ENCODE measurements at regions not wholly inside any gene's neighbourhood (a gene's known extent, or its start where the extent isn't known, plus 50 kb on each side); places are given as distances from the start of the nearest gene placed in this dataset.

GRCh38 chr1:116279715-116280114, 93.3 kb upstream of the ATP1A1 start:
- no peaks in the 10 kb centered on the region for H3K36me3 ChIP-seq (replicated peaks in 1 of 2; ENCODE audit: control insufficient read depth in 1 of 2, insufficient read depth in 2 of 2, low read length in 1 of 2)
- no peak overlapping the region for H3K4me3 ChIP-seq (ENCODE audit: low read depth in 2 of 2, low read length in 1 of 2)
- no peak overlapping the region for H3K4me2 ChIP-seq
- no peaks in the 10 kb centered on the region for H4K20me1 ChIP-seq (ENCODE audit: insufficient read depth)
- no peaks in the 10 kb centered on the region for H3F3A ChIP-seq (replicated peaks; ENCODE audit: insufficient read depth)
- no peak for DNase-seq
- H2AFZ ChIP-seq (ENCODE audit: low read depth), result no peak overlapping the region
- no peaks in the 10 kb centered on the region for H3K4me1 ChIP-seq (ENCODE audit: control insufficient read depth in 1 of 2, insufficient read depth in 2 of 2, low read depth in 1 of 2, low read length in 1 of 2)
- 30% methylated on average over 3 of the region's 3 CpGs for WGBS (ENCODE audit: low lambda C conversion rate)
- no peak overlapping the region for H3K9ac ChIP-seq
- ChIA-PET CTCF (interaction anchor here (1.2 kb wide), 1 partner anchor 206 kb away, joined by 4 read pairs; no protein-coding TSS in a partner anchor), POLR2A (no interaction called here)
- no peaks in the 10 kb centered on the region for H3K9me3 ChIP-seq
- H3K9me2 ChIP-seq, result no peaks in the 10 kb centered on the region
- H3K27ac ChIP-seq (ENCODE audit: low read depth in 2 of 2, low read length in 1 of 2), result no peak overlapping the region
- no peaks in the 10 kb centered on the region for H3K79me2 ChIP-seq (ENCODE audit: insufficient read depth)
- TF ChIP-seq MEF2A (IDR thresholded peaks at IDR 0.05; ENCODE audit: borderline replicate concordance, low read depth), result no peak
- TF ChIP-seq MAX (IDR thresholded peaks at IDR 0.05; ENCODE audit: low read depth), result no peak
- TF ChIP-seq, protein P1, sequence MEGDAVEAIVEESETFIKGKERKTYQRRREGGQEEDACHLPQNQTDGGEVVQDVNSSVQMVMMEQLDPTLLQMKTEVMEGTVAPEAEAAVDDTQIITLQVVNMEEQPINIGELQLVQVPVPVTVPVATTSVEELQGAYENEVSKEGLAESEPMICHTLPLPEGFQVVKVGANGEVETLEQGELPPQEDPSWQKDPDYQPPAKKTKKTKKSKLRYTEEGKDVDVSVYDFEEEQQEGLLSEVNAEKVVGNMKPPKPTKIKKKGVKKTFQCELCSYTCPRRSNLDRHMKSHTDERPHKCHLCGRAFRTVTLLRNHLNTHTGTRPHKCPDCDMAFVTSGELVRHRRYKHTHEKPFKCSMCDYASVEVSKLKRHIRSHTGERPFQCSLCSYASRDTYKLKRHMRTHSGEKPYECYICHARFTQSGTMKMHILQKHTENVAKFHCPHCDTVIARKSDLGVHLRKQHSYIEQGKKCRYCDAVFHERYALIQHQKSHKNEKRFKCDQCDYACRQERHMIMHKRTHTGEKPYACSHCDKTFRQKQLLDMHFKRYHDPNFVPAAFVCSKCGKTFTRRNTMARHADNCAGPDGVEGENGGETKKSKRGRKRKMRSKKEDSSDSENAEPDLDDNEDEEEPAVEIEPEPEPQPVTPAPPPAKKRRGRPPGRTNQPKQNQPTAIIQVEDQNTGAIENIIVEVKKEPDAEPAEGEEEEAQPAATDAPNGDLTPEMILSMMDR (IDR thresholded peaks at IDR 0.05), result no peak
- no peak for TF ChIP-seq ZBTB33 (IDR thresholded peaks at IDR 0.05; ENCODE audit: borderline replicate concordance, low read depth)
- no peak for TF ChIP-seq RFX5 (IDR thresholded peaks at IDR 0.05; ENCODE audit: low read length)
- no peak for TF ChIP-seq SIN3A (IDR thresholded peaks at IDR 0.05; ENCODE audit: borderline replicate concordance, low read depth, low read length)
- TF ChIP-seq RXRA (IDR thresholded peaks at IDR 0.05; ENCODE audit: borderline replicate concordance, low read depth), result no peak
- no peak for TF ChIP-seq GABPA (IDR thresholded peaks at IDR 0.05; ENCODE audit: low read depth)
- TF ChIP-seq YY1 (IDR thresholded peaks at IDR 0.05; ENCODE audit: low read depth), result no peak
- no peaks in the 10 kb centered on the region; the same call in 1 of the 2 replicates for H3K27me3 ChIP-seq (ENCODE audit: insufficient read depth)

- ChIA-PET CTCF (no interaction called here), POLR2A (no interaction called here)
- H3K4me3 ChIP-seq (ENCODE audit: low read depth in 2 of 2, low read length in 1 of 2), result no peak overlapping the region
- no peaks in the 10 kb centered on the region for H4K20me1 ChIP-seq (ENCODE audit: insufficient read depth)
- DNase-seq, result no peak
- no peak overlapping the region for H3K9ac ChIP-seq
- no peak overlapping the region for H3K27ac ChIP-seq (ENCODE audit: low read depth in 2 of 2, low read length in 1 of 2)
- H3K79me2 ChIP-seq (ENCODE audit: insufficient read depth), result no peaks in the 10 kb centered on the region
- H3F3A ChIP-seq (replicated peaks; ENCODE audit: insufficient read depth), result no peaks in the 10 kb centered on the region
- peaks cover 0 to 2% of the 10 kb centered on the region in 2 experiments; a peak in 1 of 4 replicates for H3K4me1 ChIP-seq (ENCODE audit: control insufficient read depth in 1 of 2, insufficient read depth in 2 of 2, low read depth in 1 of 2, low read length in 1 of 2)
- no peaks in the 10 kb centered on the region for H3K9me2 ChIP-seq
- TF ChIP-seq POLR2AphosphoS5 (IDR thresholded peaks at IDR 0.05; ENCODE audit: low read depth, low read length), result no peak
- TF ChIP-seq TCF12 (IDR thresholded peaks at IDR 0.05), result no peak
- TF ChIP-seq TAF1 (IDR thresholded peaks at IDR 0.05; ENCODE audit: borderline replicate concordance, low read depth, low read length), result no peak
- TF ChIP-seq YY1 (IDR thresholded peaks at IDR 0.05; ENCODE audit: low read depth), result no peak
- TF ChIP-seq SMC3 (IDR thresholded peaks at IDR 0.05; ENCODE audit: low read depth, low read length), result no peak
- no peak for TF ChIP-seq CHD2 (IDR thresholded peaks at IDR 0.05; ENCODE audit: low read length, partially characterized antibody)
- TF ChIP-seq ELF1 (IDR thresholded peaks at IDR 0.05), result no peak
- TF ChIP-seq NRF1 (IDR thresholded peaks at IDR 0.05; ENCODE audit: low read depth, low read length), result no peak
- TF ChIP-seq, protein P2, sequence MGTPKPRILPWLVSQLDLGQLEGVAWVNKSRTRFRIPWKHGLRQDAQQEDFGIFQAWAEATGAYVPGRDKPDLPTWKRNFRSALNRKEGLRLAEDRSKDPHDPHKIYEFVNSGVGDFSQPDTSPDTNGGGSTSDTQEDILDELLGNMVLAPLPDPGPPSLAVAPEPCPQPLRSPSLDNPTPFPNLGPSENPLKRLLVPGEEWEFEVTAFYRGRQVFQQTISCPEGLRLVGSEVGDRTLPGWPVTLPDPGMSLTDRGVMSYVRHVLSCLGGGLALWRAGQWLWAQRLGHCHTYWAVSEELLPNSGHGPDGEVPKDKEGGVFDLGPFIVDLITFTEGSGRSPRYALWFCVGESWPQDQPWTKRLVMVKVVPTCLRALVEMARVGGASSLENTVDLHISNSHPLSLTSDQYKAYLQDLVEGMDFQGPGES (IDR thresholded peaks at IDR 0.05; ENCODE audit: low read depth, low read length), result no peak
- TF ChIP-seq PBX3 (IDR thresholded peaks at IDR 0.05), result no peak
- no peak for TF ChIP-seq MXI1 (IDR thresholded peaks at IDR 0.05; ENCODE audit: low read depth, low read length)
- TF ChIP-seq FOSL2 (IDR thresholded peaks at IDR 0.05; ENCODE audit: borderline replicate concordance, low read depth), result no peak
- no peak for TF ChIP-seq TEAD4 (IDR thresholded peaks at IDR 0.05; ENCODE audit: borderline replicate concordance, insufficient read depth)
- no peak for TF ChIP-seq RCOR1 (IDR thresholded peaks at IDR 0.05; ENCODE audit: low read length)
- WGBS (ENCODE audit: low lambda C conversion rate), result 54% methylated on average over 5 of the region's 5 CpGs
- H3K36me3 ChIP-seq (replicated peaks in 1 of 2; ENCODE audit: control insufficient read depth in 1 of 2, insufficient read depth in 2 of 2, low read length in 1 of 2), result no peaks in the 10 kb centered on the region
- H3K4me2 ChIP-seq, result no peak overlapping the region
- no peak overlapping the region for H2AFZ ChIP-seq (ENCODE audit: low read depth)
- no peaks in the 10 kb centered on the region for H3K27me3 ChIP-seq (ENCODE audit: insufficient read depth)
- no peaks in the 10 kb centered on the region for H3K9me3 ChIP-seq
These were observed 88.1 kb upstream of the ATP1A1 start for GRCh38 chr1:116284819-116285390.

Data from SK-N-SH (cell line).